Suprapubic skin (tissue), 4 donors: ENCODE measurements at regions not wholly inside any gene's neighbourhood (a gene's known extent, or its start where the extent isn't known, plus 50 kb on each side); places are given as distances from the start of the nearest gene placed in this dataset.

Source experiments
- CTCF ChIP-seq, 2 donors: fragments of 200-600 bp in 1 of 2; fragments of 450-650 bp in 1 of 2; sonication (generic) in 1 of 2; IDR thresholded peaks; one replicate each; pipeline ENCODE4 v1.5.1; 2016 to 2019; ENCODE audit warnings: antibody characterized with exemption in 2 of 2, mild to moderate bottlenecking in 1 of 2, moderate library complexity in 1 of 2
- EP300 ChIP-seq: sonication (generic); formaldehyde crosslinking; IDR thresholded peaks from one replicate; pipeline ENCODE4 v1.6.1; 2017; ENCODE audit warnings: antibody characterized with exemption
- POLR2A ChIP-seq, 2 donors: fragments of 450-650 bp; IDR thresholded peaks; one replicate each; pipeline ENCODE4 v1.6.1; 2017; ENCODE audit warnings: antibody characterized with exemption in 2 of 2, mild to moderate bottlenecking in 2 of 2, moderate library complexity in 2 of 2
- POLR2AphosphoS5 ChIP-seq, 3 donors: sonication (generic); formaldehyde crosslinking; IDR thresholded peaks; one replicate each; pipeline ENCODE4 v1.6.1; 2017; ENCODE audit warnings: antibody characterized with exemption in 3 of 3

- no peak for TF ChIP-seq POLR2A (IDR thresholded peaks at IDR 0.05)
- TF ChIP-seq CTCF (IDR thresholded peaks at IDR 0.05) = no peak
- TF ChIP-seq POLR2AphosphoS5 (IDR thresholded peaks at IDR 0.05) = no peak
- no peak for TF ChIP-seq EP300
These were observed 524.7 kb upstream of the MCTP2 start for GRCh38 chr15:93706495-93707292.
